ENCODE measurements at regions not wholly inside any gene's neighbourhood (a gene's known extent, or its start where the extent isn't known, plus 50 kb on each side); places are given as distances from the start of the nearest gene placed in this dataset.

DNA sequence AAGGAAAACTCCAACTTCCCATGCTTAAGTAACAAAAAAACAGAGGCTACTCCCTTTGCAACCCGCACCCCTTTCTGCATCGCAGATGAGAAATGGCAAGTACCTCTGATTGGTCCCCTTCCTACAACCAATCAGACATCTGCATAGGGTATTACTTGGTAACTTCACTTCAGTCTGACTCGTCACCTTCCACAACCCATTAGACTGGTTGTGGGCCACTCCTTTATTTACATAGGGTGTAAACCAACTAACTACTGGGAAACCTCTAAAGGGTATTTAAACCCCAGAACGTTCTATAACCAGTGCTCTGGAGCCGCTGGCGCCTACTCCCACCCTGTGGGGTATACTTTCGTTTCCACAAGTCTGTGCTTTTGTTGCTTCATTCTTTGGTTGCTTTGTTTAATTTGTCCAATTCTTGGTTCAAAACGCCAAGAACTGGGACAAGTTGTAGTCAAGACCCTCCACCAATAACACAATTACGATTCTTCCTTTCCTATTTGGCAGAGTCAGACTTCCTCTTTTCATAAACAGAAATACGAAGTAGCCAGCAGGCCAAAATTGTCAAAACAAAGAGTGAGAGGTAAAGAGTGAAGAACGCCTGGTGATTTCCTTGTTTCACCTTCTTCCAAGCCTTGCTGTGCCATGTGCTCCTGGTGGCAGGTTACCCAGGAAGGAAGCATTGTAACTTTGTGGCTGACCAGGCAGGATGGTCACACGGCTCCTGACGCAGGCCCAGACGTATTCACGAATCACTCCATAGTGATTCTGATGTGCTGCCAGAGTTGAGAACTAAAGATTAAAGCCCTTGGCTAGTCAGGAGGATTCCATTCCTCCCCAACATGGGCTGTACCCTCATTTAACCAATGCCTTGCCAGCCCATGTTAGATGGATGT is 477.4 kb downstream of the ARHGEF28 start (continued):
- no peak for TF ChIP-seq POLR2AphosphoS5 (IDR thresholded peaks at IDR 0.05; ENCODE audit: low read depth, low read length)
- no peak for TF ChIP-seq GTF2F1 (IDR thresholded peaks at IDR 0.05; ENCODE audit: borderline replicate concordance, low read depth, low read length)
- TF ChIP-seq, protein P1, sequence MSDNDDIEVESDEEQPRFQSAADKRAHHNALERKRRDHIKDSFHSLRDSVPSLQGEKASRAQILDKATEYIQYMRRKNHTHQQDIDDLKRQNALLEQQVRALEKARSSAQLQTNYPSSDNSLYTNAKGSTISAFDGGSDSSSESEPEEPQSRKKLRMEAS (IDR thresholded peaks at IDR 0.05) = no peak
- TF ChIP-seq EP300 (IDR thresholded peaks at IDR 0.05; ENCODE audit: borderline replicate concordance in 1 of 2, low read depth in 2 of 2, low read length in 2 of 2) = no peak
- no peak for TF ChIP-seq CEBPB (IDR thresholded peaks at IDR 0.05; ENCODE audit: low read depth, low read length)
